Effector memory CD8-positive, alpha-beta T cell (primary cell): ENCODE measurements at regions not wholly inside any gene's neighbourhood (a gene's known extent, or its start where the extent isn't known, plus 50 kb on each side); places are given as distances from the start of the nearest gene placed in this dataset.
"Not testable (repeated sequence)": the region's sequence is repeated elsewhere in the genome, so short reads cannot be mapped to it uniquely, and the experiment has no call there.

Source experiments
- ATAC-seq: fragments of 150-1000 bp; cut with Tn5 transposase; replicated peaks from 2 replicates; pipeline ENCODE4 v1.10.0; 2021; ENCODE audit warnings: mild to moderate bottlenecking, moderate library complexity
- DNase-seq, 3 experiments: peaks; one replicate each; pipeline ENCODE4 v3.0.0; 2021
- H3K27ac Mint-ChIP-seq, 2 donors: one replicate each; pipeline ENCODE4 v1.8.0; 2022; ENCODE audit warnings: mild to moderate bottlenecking in 2 of 2, mixed read lengths in 2 of 2, moderate library complexity in 2 of 2
- H3K27me3 Mint-ChIP-seq, 2 donors: one replicate each; pipeline ENCODE4 v1.8.0; 2022; ENCODE audit warnings: mixed read lengths in 2 of 2
- H3K36me3 Mint-ChIP-seq: one replicate; pipeline ENCODE4 v1.8.0; 2022; ENCODE audit warnings: mild to moderate bottlenecking, moderate library complexity, mixed read lengths; ENCODE audit not compliant: insufficient read depth
- H3K4me1 Mint-ChIP-seq, 2 donors: one replicate each; pipeline ENCODE4 v1.8.0; 2022; ENCODE audit warnings: low read depth in 2 of 2, mixed read lengths in 2 of 2
- H3K4me3 Mint-ChIP-seq, 2 donors: one replicate each; pipeline ENCODE4 v1.8.0; 2022; ENCODE audit warnings: mild to moderate bottlenecking in 2 of 2, mixed read lengths in 2 of 2, moderate library complexity in 2 of 2
- H3K9me3 Mint-ChIP-seq, 2 donors: one replicate each; pipeline ENCODE4 v1.8.0; 2022; ENCODE audit warnings: mixed read lengths in 2 of 2

DNA sequence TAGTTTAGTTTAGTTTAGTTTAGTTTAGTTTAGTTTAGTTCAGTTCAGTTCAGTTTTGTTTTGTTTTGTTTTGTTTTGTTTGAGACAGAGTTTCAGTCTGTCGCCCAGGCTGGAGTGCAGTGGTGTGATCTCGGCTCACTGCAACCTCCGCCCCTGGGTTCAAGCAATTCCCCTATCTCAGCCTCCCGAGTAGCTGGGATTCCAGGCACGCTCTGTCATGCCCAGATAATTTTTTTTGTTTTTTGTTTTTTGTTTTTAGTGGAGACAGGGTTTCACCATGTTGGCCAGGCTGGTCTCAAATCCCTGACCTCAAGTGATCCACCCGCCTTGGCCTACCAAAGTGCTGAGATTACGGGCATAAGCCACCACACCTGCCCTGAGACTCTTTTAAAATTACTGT lies 120.0 kb downstream of the LHX2 start:
- peak overlapping the region in 1 of 2 donors; percentile 36 for H3K27ac Mint-ChIP-seq
- H3K9me3 Mint-ChIP-seq, DNase-seq, ATAC-seq, H3K4me3 Mint-ChIP-seq, H3K27me3 Mint-ChIP-seq, H3K36me3 Mint-ChIP-seq, H3K4me1 Mint-ChIP-seq: not testable (repeated sequence)

- ATAC-seq = no peak
- H3K4me1 Mint-ChIP-seq = peaks cover 0 to 1% of the 10 kb centered on the region in 2 donors
- H3K9me3 Mint-ChIP-seq = no peaks in the 10 kb centered on the region
- no peaks in the 10 kb centered on the region for H3K36me3 Mint-ChIP-seq
- H3K4me3 Mint-ChIP-seq = no peak overlapping the region
- H3K27me3 Mint-ChIP-seq = no peaks in the 10 kb centered on the region
- no peak for DNase-seq
- H3K27ac Mint-ChIP-seq = no peak overlapping the region
Observed at GRCh38 chr9:124132671-124133147, 121.1 kb downstream of the LHX2 start.

- Mint-ChIP-seq H3K4me1 (peaks cover 0 to 1% of the 10 kb centered on the region in 2 donors), H3K27me3 (no peaks in the 10 kb centered on the region), H3K4me3 (no peak overlapping the region), H3K36me3 (no peaks in the 10 kb centered on the region), H3K27ac (no peak overlapping the region), H3K9me3 (no peaks in the 10 kb centered on the region)
- ATAC-seq = no peak
- DNase-seq = no peak
Observed at GRCh38 chr9:124133727-124134126, 122.2 kb downstream of the LHX2 start.

DNA sequence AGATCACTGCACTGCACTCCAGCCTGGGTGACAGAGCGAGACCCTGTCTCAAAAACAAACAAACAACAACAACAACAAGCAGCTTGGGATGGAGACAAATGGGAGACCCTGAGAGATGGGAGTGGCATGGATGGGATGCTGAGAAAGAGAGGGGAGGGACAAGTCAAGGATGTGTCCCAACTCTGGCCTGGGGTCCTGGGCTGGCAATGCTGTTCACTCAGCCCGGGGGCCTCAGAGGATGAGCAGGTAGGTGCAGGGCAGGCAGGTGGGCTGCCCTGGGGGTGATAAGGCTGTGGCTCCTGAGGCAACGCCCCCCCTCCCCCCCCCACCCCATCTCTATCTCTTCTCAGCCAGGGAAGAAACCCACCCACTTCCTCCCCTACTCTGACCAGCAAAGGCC lies 123.0 kb downstream of the LHX2 start:
- no peak overlapping the region for H3K27ac Mint-ChIP-seq
- no peaks in the 10 kb centered on the region for H3K36me3 Mint-ChIP-seq
- H3K4me3 Mint-ChIP-seq = no peak overlapping the region
- ATAC-seq (no peak), DNase-seq (no peak)
- H3K4me1 Mint-ChIP-seq = peaks cover 0 to 1% of the 10 kb centered on the region in 2 donors
- no peaks in the 10 kb centered on the region for H3K9me3 Mint-ChIP-seq
- no peaks in the 10 kb centered on the region for H3K27me3 Mint-ChIP-seq

DNA sequence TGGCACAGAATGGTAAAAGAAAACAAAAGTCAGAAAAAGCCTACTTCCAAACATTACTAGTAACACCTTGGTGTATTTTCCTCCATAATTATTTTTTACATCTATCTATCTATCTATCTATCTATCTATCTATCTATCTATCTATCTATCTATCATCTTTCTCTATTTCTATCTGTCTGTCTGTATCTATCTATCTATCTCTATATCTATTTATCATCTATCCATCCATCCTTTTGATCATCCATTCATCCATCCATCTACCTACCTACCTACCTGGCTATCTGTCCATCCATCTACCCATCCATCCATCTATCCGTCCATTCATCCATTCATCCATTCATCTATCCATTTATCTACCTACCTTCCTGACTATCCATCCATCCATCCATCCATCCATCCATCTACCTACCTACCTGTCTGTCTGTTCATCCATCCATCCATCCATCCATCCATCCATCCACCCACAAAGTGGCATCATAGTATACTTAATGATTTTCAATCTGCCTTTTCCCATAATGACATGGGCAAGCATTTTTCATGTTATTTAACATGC lies 121.9 kb upstream of the NEK6 start:
- peaks cover 0 to 1% of the 10 kb centered on the region in 2 donors for H3K4me1 Mint-ChIP-seq
- H3K36me3 Mint-ChIP-seq = no peaks in the 10 kb centered on the region
- DNase-seq (no peak), ATAC-seq (no peak)
- H3K4me3 Mint-ChIP-seq = no peak overlapping the region
- no peak overlapping the region for H3K27ac Mint-ChIP-seq
- no peaks in the 10 kb centered on the region for H3K9me3 Mint-ChIP-seq
- H3K27me3 Mint-ChIP-seq = no peaks in the 10 kb centered on the region

DNA sequence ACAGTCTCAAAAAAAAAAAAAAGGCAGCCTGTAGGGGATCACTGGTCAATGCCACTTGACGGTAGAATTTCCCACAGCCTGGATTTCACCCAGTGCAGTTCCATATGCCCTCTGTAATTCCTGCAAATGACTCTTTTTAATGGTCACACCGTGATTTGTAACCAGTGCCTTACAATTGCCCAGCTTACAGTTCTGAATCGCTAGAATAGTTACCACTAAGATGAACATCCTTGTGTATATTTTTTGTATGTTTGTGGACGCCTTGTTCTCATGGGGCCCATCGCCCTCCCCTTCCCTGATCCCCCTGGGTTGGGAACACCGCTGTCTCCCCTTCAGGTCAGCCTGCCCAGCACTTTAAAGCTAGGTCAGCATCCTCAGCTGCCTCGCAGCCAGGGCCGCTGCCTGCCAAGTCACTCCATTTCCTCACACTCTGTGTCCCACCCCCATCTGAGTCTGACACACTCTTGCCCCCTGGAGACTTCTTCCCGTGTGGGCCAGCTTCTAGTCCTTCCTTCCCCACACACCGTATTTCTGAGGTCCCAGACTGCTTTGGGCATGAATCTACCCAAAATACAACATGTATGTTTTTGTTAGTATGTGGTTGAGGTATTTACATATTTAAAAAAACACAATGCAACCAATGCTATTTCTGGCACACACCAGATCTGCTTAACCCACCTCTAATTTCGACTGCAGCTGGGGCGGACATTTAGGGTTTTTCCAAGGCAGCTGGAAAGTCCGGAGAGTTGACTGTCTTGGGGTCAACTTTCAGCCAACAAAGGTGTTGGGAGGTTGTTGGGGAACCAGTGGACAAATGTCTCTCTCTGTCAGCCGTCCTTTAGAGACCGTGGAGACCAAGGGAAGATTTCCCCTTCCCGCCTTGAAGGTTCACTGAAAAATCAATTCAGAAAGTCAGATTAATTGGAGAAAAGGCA lies 120.5 kb upstream of the NEK6 start:
- Mint-ChIP-seq H3K9me3 (no peaks in the 10 kb centered on the region), H3K27ac (peak overlapping the region in 1 of 2 donors; percentile 12), H3K4me3 (no peak overlapping the region), H3K36me3 (no peaks in the 10 kb centered on the region), H3K27me3 (no peaks in the 10 kb centered on the region), H3K4me1 (peaks cover 0 to 1% of the 10 kb centered on the region in 2 donors)
- DNase-seq (no peak), ATAC-seq (no peak)

DNA sequence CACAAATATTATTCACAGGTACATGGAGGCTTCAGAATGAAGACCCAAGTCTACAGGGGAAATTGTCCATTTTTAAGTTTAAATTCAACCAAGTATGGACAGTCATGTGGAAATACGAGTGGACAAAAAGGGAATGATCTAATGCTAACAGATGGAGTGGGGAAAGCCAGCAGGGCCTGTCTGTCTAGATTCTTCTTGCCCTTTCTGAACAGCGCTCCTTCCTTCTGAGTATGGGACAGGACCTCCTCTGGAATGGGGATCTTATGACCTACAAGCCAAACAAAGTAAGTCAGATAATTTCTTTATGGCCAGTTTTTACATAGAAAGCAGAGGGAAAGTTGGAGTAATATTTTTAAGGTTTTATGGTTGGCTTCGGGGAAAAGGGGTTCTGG lies 119.8 kb upstream of the NEK6 start:
- Mint-ChIP-seq H3K27me3 (no peaks in the 10 kb centered on the region), H3K4me3 (no peak overlapping the region), H3K27ac (no peak overlapping the region), H3K4me1 (peaks cover 0 to 1% of the 10 kb centered on the region in 2 donors), H3K9me3 (no peaks in the 10 kb centered on the region), H3K36me3 (no peaks in the 10 kb centered on the region)
- no peak for DNase-seq
- no peak for ATAC-seq

GRCh38 chr9:124139001-124139400 lies 118.7 kb upstream of the NEK6 start:
- H3K9me3 Mint-ChIP-seq = no peaks in the 10 kb centered on the region
- DNase-seq (no peak), ATAC-seq (no peak)
- H3K36me3 Mint-ChIP-seq = no peaks in the 10 kb centered on the region
- H3K27ac Mint-ChIP-seq = no peak overlapping the region
- no peaks in the 10 kb centered on the region for H3K4me1 Mint-ChIP-seq
- no peaks in the 10 kb centered on the region for H3K27me3 Mint-ChIP-seq
- H3K4me3 Mint-ChIP-seq = no peak overlapping the region

DNA sequence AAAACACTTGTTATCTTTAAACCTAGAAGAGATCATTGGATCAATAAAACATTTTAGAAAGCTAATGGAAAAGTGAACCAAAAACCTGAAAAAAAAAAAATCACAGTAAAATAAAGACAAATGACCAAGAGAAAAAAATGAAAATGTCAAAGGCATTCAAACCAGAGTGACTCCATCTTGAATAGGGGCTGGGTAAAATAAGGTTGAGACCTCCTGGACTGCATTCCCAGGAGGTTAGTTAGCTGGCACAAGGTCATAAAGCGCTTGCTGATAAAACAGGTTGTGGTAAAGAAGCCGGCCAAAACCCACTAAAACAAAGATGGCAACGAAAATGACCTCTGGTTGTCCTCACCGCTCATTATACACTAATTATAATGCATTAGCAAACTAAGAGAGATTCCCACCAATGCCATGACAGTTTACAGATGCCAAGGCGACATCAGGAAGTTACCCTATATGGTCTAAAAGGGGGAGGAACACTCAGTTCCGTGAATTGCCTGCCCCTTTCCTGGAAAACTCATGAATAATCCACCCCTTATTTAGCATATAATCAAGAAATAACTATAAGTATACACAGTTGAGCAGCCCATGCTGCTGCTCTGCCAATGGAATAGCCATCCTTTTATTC lies 116.7 kb upstream of the NEK6 start:
- no peak overlapping the region for H3K4me3 Mint-ChIP-seq
- no peaks in the 10 kb centered on the region for H3K9me3 Mint-ChIP-seq
- ATAC-seq (no peak), DNase-seq (no peak)
- H3K27me3 Mint-ChIP-seq = no peaks in the 10 kb centered on the region
- no peak overlapping the region for H3K27ac Mint-ChIP-seq
- no peaks in the 10 kb centered on the region for H3K36me3 Mint-ChIP-seq
- no peaks in the 10 kb centered on the region for H3K4me1 Mint-ChIP-seq

DNA sequence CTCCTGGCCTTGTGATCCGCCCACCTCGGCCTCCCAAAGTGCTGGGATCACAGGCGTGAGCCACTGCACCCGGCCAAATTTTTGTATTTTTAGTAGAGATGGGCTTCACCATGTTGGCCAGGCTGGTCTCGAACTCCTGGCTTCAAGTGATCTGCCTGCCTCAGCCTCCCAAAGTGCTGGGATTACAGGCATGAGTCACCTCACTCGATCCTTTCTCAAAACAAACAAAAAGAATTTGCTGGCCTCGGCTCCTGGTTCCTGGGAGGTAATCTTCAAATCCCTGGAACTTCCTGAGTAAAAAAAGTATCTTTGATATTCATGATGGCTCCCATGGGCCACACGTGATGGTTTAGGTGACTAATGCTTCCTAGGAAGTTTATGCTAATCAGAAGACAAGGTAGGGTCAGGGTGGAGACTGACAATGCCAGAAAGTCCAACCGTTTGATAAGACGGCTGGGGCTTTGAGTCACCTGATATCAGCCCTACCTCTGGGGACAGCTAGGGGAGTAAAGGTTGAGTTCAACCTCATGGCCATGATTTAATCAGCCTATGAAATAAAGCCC lies 113.1 kb upstream of the NEK6 start:
- not testable (repeated sequence) for H3K4me1 Mint-ChIP-seq, H3K9me3 Mint-ChIP-seq, H3K27me3 Mint-ChIP-seq, H3K36me3 Mint-ChIP-seq, H3K27ac Mint-ChIP-seq, ATAC-seq, H3K4me3 Mint-ChIP-seq, DNase-seq

- Mint-ChIP-seq H3K4me1 (peaks cover 0 to 1% of the 10 kb centered on the region in 2 donors), H3K27me3 (no peaks in the 10 kb centered on the region), H3K27ac (peak overlapping the region in 1 of 2 donors; percentile 35), H3K9me3 (no peaks in the 10 kb centered on the region), H3K36me3 (no peaks in the 10 kb centered on the region), H3K4me3 (no peak overlapping the region)
- DNase-seq (no peak), ATAC-seq (no peak)
Observed at GRCh38 chr9:124146031-124146561, 111.7 kb upstream of the NEK6 start.

DNA sequence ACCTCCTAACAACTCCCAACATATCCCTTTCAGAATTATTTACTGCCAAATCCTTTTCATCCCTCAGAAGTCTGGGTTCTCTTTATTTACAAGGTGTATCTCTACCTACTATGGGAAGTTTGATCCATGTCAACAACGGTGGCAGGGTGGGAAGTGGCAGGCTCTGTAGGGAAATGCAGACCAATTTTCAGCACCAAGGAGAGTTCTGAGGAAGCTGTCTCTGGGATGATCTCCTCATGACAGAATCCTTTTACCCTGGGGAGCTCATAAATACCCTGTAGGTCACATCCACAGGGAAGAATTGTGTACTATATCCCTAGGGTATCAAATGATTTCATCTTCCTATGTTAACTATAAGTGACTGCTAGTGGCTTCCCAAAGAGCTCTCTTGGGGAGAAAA lies 107.8 kb upstream of the NEK6 start:
- no peak for ATAC-seq

DNA sequence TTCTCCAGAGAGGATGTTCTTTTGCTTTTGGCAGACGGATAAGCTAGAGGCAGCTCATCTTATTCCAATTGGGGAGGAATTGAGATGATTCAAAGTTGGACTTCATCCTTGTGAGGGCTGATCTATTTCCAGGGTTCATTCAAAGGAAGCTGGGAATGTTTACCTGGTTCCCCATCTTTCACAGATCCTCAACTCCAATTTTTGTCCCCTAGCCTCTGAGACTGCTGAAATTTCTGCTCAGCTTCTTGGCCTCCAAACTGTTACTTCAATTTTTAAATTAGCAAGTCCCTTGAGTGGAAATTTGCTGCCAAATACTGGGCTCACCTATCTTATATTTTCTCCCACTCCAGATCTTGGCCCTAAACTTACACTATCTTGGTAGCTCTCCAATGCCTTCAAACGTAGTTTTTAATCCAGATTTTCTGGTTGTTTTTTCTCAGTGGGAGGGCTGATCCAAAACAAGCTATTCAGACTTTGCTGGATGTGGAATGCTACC lies 93.9 kb upstream of the NEK6 start:
- Mint-ChIP-seq H3K4me3 (no peak overlapping the region), H3K27ac (no peak overlapping the region), H3K4me1 (no peaks in the 10 kb centered on the region), H3K36me3 (no peaks in the 10 kb centered on the region), H3K27me3 (peaks cover 7 to 11% of the 10 kb centered on the region in 2 donors), H3K9me3 (peaks cover 0 to 5% of the 10 kb centered on the region in 2 donors)
- DNase-seq = no peak
- no peak for ATAC-seq

More for the DNA sequence above, 107.8 kb upstream of the NEK6 start:
- peaks cover 8 to 11% of the 10 kb centered on the region in 2 donors for H3K27me3 Mint-ChIP-seq
- H3K27ac Mint-ChIP-seq = no peak overlapping the region
- H3K9me3 Mint-ChIP-seq = no peaks in the 10 kb centered on the region
- DNase-seq = no peak
- no peaks in the 10 kb centered on the region for H3K36me3 Mint-ChIP-seq
- H3K4me1 Mint-ChIP-seq = peaks cover 0 to 1% of the 10 kb centered on the region in 2 donors
- no peak overlapping the region for H3K4me3 Mint-ChIP-seq
